Tibial artery (tissue), 4 donors: ENCODE measurements at regions not wholly inside any gene's neighbourhood (a gene's known extent, or its start where the extent isn't known, plus 50 kb on each side); places are given as distances from the start of the nearest gene placed in this dataset.

Experiments
- DNase-seq, 2 donors: peaks; one replicate each; pipeline ENCODE4 v3.0.0-alpha.2; 2019
- H3K27ac ChIP-seq, 2 donors: fragments of 200-600 bp; sonication (generic) in 1 of 2; 1 replicate in 1 of 2; 2 replicates in 1 of 2; pipeline ENCODE4 v1.5.1; 2018 to 2019; ENCODE audit warnings: mild to moderate bottlenecking in 1 of 2
- H3K27me3 ChIP-seq, 2 donors: fragments of 200-600 bp; sonication (generic) in 1 of 2; one replicate each; pipeline versions ENCODE4 v1.5.1 to v1.6.0; 2016 to 2019
- H3K36me3 ChIP-seq, 3 donors: fragments of 200-600 bp; sonication (generic) in 2 of 3; one replicate each; pipeline ENCODE4 v1.5.1; 2016 to 2019; ENCODE audit warnings: mild to moderate bottlenecking in 2 of 3
- H3K4me1 ChIP-seq, 4 donors: fragments of 200-600 bp; sonication (generic) in 2 of 4; 1 replicate in 3 of 4; 2 replicates in 1 of 4; pipeline ENCODE4 v1.5.1; 2016 to 2019
- H3K4me3 ChIP-seq, 2 donors: fragments of 200-600 bp; sonication (generic) in 1 of 2; 1 replicate in 1 of 2; 2 replicates in 1 of 2; pipeline ENCODE4 v1.5.1; 2018 to 2019; ENCODE audit warnings: mild to moderate bottlenecking in 2 of 2
- H3K9me3 ChIP-seq, 3 donors: fragments of 200-600 bp; sonication (generic) in 1 of 3; one replicate each; pipeline ENCODE4 v1.5.1; 2016 to 2019
- CTCF ChIP-seq, 2 experiments: fragments of 200-600 bp in 1 of 2; fragments of 450-650 bp in 1 of 2; IDR thresholded peaks; one replicate each; pipeline ENCODE4 v1.5.1; 2017 to 2019; ENCODE audit warnings: antibody characterized with exemption in 2 of 2, mild to moderate bottlenecking in 1 of 2, moderate library complexity in 1 of 2
- intact Hi-C: fragments of 100-400 bp; cut with DNase I; formaldehyde crosslinking; loops from one replicate; pipeline ENCODE4 v1.15.0; 2023; ENCODE audit warnings: low total_unique reads

GRCh38 chr3:109678600-109678999, 341.3 kb upstream of the DPPA4 start:
- Histone ChIP-seq H3K36me3 (no peaks in the 10 kb centered on the region), H3K9me3 (no peaks in the 10 kb centered on the region), H3K4me3 (no peak overlapping the region), H3K27me3 (no peaks in the 10 kb centered on the region), H3K4me1 (no peaks in the 10 kb centered on the region), H3K27ac (no peak overlapping the region)
- DNase-seq, result no peak
- no peak for TF ChIP-seq CTCF (IDR thresholded peaks at IDR 0.05)
- intact Hi-C loops, result no loop called here

DNA sequence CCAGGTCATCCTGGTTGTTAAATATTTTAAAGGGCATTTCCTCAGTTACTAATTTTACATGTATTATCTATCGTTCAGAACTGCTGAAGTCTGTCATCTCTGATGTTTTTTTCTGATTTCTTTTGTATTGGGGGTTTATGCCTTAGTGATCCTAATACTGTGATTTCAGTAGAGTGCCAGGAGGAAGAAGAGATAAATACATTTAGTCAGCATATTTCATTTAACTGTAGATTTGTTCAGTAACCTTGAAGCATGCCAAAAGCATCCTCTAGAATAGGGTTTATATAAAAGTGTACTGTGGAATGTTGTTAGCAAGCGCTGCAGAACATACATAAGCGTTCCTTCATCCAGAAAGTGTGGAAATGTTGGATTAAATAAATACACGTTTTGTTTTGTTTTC, 342.3 kb upstream of the DPPA4 start:
- Histone ChIP-seq H3K4me1 (peaks cover 0 to 6% (median 2%) of the 10 kb centered on the region in 4 donors), H3K36me3 (no peaks in the 10 kb centered on the region), H3K9me3 (no peaks in the 10 kb centered on the region), H3K4me3 (no peak overlapping the region), H3K27ac (no peak overlapping the region), H3K27me3 (no peaks in the 10 kb centered on the region)
- no peak for TF ChIP-seq CTCF (IDR thresholded peaks at IDR 0.05)
- no peak for DNase-seq
- intact Hi-C loops, result no loop called here

- Histone ChIP-seq H3K4me1 (peaks cover 0 to 26% (median 8%) of the 10 kb centered on the region in 4 donors), H3K36me3 (no peaks in the 10 kb centered on the region), H3K27ac (peak overlapping the region in 1 of 2 donors; percentile 84), H3K27me3 (no peaks in the 10 kb centered on the region), H3K4me3 (no peak overlapping the region), H3K9me3 (no peaks in the 10 kb centered on the region)
- DNase-seq, result no peak
- TF ChIP-seq CTCF (IDR thresholded peaks at IDR 0.05), result no peak
- intact Hi-C loops, result no loop called here
Observed at GRCh38 chr3:109683746-109684145, 346.4 kb upstream of the DPPA4 start.

DNA sequence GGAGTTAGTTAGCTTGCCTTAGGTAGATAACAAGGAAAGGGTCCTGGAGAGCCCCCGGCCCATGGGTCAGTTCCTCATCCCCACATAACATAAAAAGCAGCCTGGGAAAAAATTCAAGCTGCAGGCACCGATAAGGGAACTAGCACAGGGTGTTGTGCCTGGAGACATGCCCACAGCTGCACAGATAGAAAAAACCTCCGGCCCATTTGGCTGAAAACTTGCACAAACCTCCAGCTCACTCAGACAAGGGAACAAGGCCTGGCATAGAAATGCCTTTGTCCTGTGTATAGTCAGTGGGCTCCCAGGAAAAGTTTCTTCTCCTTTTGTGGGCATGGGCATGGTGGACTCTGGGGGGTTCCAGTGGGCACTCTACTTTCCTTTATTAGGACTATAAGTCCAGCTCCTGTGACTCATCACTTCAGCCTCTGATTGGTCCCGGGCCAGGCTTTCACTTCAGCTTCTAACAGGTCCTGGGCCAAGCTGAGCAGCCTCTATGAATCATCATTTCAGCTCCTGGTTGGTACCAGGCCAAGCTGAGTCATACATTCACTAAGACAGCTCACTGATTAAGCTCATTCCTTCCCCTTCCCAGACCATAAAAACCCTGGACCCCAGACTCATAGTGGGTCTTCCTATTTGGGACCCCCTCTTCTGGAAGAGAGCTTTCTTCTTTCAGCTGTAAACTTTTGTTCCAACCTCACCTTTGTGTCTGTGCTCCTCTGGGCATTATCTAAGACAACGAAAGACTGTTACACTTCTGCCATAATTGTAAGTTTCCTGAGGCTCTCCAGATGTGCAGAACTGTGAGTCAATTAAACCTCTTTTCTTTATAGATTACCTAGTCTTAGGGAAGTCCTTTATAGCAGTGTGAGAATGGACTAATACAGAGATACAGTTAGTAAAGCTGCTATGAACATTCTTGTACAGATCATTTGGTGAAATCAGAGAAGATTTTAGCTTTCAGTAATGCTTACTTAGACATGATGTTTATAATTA, 348.0 kb upstream of the DPPA4 start:
- Histone ChIP-seq H3K4me3 (peak overlapping the region; percentile 13 to 36), H3K27me3 (no peaks in the 10 kb centered on the region), H3K36me3 (no peaks in the 10 kb centered on the region), H3K27ac (peak overlapping the region; percentile 60 to 84), H3K4me1 (peaks cover 0 to 26% (median 8%) of the 10 kb centered on the region in 4 donors), H3K9me3 (no peaks in the 10 kb centered on the region)
- intact Hi-C loops, result no loop called here
- TF ChIP-seq CTCF (IDR thresholded peaks at IDR 0.05), result no peak
- DNase-seq, result peak; percentile 91 to 98

DNA sequence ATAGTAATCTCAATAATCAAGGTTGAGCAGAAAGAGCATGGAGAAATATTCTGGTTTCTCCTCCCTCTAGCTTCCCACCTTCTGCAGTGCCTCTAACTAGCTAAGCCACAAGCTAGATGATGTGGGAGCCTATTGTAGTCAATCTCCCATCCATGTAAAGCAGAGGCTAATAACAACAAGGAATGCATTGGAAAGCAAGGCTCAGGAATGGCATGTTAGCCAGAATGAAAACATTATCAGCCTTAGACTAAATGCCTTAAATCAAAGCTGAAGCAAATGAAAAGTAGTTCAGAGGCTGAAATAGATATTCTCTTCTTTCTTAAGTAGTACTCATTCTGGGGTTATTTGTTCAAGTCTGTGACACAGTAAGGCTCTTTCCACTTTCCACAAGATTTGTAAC, 350.3 kb upstream of the DPPA4 start:
- H3K9me3 ChIP-seq, result no peaks in the 10 kb centered on the region
- no peak for TF ChIP-seq CTCF (IDR thresholded peaks at IDR 0.05)
- intact Hi-C loops, result no loop called here
- DNase-seq, result no peak
- peaks cover 0 to 26% (median 8%) of the 10 kb centered on the region in 4 donors for H3K4me1 ChIP-seq
- H3K36me3 ChIP-seq, result no peaks in the 10 kb centered on the region
- peak overlapping the region; percentile 11 to 31 for H3K27ac ChIP-seq
- H3K4me3 ChIP-seq, result no peak overlapping the region
- no peaks in the 10 kb centered on the region for H3K27me3 ChIP-seq
